Esophagus muscularis mucosa (tissue), 4 donors: ENCODE measurements at regions not wholly inside any gene's neighbourhood (a gene's known extent, or its start where the extent isn't known, plus 50 kb on each side); places are given as distances from the start of the nearest gene placed in this dataset.

Experiments used
- DNase-seq: peaks from one replicate; pipeline ENCODE4 v3.0.0-alpha.2; 2017; ENCODE audit errors: extremely low spot score
- H3K27ac ChIP-seq, 4 donors: fragments of 200-600 bp; sonication (generic); replicated peaks in 1 of 4; 1 replicate in 3 of 4; 2 replicates in 1 of 4; pipeline ENCODE4 v1.5.1; 2016 to 2019; ENCODE audit warnings: mild to moderate bottlenecking in 1 of 4
- H3K27me3 ChIP-seq, 4 donors: fragments of 200-600 bp; sonication (generic); one replicate each; pipeline versions ENCODE4 v1.5.1 to v1.6.0; 2016 to 2019
- H3K36me3 ChIP-seq, 4 donors: fragments of 200-600 bp; sonication (generic); one replicate each; pipeline ENCODE4 v1.5.1; 2016 to 2019
- H3K4me1 ChIP-seq, 4 donors: fragments of 200-600 bp; sonication (generic); one replicate each; pipeline ENCODE4 v1.5.1; 2016 to 2019
- H3K4me3 ChIP-seq, 4 donors: fragments of 200-600 bp; sonication (generic); 1 replicate in 2 of 4; 2 replicates in 2 of 4; pipeline ENCODE4 v1.5.1; 2016 to 2019; ENCODE audit warnings: mild to moderate bottlenecking in 4 of 4, moderate library complexity in 1 of 4
- H3K9me3 ChIP-seq, 4 donors: fragments of 200-600 bp; sonication (generic); 1 replicate in 3 of 4; 2 replicates in 1 of 4; pipeline ENCODE4 v1.5.1; 2016 to 2019
- CTCF ChIP-seq, 3 experiments: fragments of 200-600 bp in 2 of 3; fragments of 450-650 bp in 1 of 3; sonication (generic) in 2 of 3; IDR thresholded peaks; one replicate each; pipeline ENCODE4 v1.5.1; 2017 to 2019; ENCODE audit warnings: antibody characterized with exemption in 3 of 3, mild to moderate bottlenecking in 2 of 3, moderate library complexity in 1 of 3
- EP300 ChIP-seq: sonication (generic); formaldehyde crosslinking; IDR thresholded peaks from one replicate; pipeline ENCODE4 v1.6.1; 2017; ENCODE audit warnings: antibody characterized with exemption
- POLR2A ChIP-seq: fragments of 450-650 bp; IDR thresholded peaks from one replicate; pipeline ENCODE4 v1.6.1; 2017; ENCODE audit warnings: antibody characterized with exemption, moderate library complexity, mild to moderate bottlenecking, low read depth
- POLR2AphosphoS5 ChIP-seq, 2 donors: sonication (generic); formaldehyde crosslinking; IDR thresholded peaks; one replicate each; pipeline ENCODE4 v1.6.1; 2017; ENCODE audit warnings: antibody characterized with exemption in 2 of 2
- WGBS: methylation state at CpG from one replicate; pipeline ENCODE4 v1.1.5; 2018; 5-methylcytosine and 5-hydroxymethylcytosine counted together
- intact Hi-C: fragments of 100-400 bp; cut with DNase I; formaldehyde crosslinking; loops from one replicate; pipeline ENCODE4 v1.15.1; 2023

DNA sequence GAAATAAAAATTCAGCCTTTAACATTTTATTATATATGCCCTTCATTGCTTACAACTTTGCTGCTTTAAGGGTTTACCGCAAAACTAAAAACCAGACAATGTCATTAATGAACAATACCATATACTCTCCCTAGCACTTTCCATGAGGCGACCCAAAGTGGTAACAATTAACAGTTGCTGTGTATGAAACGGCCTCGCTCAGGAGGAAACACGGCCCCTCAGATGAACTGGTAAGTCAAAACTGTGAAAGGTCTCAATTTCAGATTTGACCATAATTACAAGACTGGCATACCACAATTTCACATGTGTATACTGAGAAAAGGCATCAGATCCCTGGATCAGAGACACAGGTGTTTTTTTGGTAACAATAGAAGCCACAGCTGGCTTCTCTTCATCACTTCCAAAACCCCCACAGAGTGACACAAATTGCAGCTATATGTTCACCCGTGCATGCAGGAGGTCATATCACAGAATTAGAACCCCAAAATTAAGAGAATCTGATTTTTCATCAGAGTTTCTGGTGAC is 611.9 kb upstream of the ADAMTS5 start:
- no peak overlapping the region for H3K4me3 ChIP-seq
- intact Hi-C loops: no loop called here
- no peaks in the 10 kb centered on the region for H3K27me3 ChIP-seq
- no peaks in the 10 kb centered on the region for H3K4me1 ChIP-seq
- H3K36me3 ChIP-seq: no peaks in the 10 kb centered on the region
- TF ChIP-seq EP300 (no peak), POLR2A (no peak), POLR2AphosphoS5 (IDR thresholded peaks at IDR 0.05) (no peak), CTCF (IDR thresholded peaks at IDR 0.05) (no peak)
- 96% methylated on average over 6 of the region's 6 CpGs for WGBS
- no peak overlapping the region for H3K27ac ChIP-seq
- no peaks in the 10 kb centered on the region for H3K9me3 ChIP-seq
- DNase-seq: no peak

- 83% methylated on average over 2 of the region's 2 CpGs for WGBS
- intact Hi-C loops: no loop called here
- no peak for DNase-seq
- peaks cover 12 to 26% (median 21%) of the 10 kb centered on the region in 4 donors for H3K4me1 ChIP-seq
- no peak overlapping the region for H3K27ac ChIP-seq
- H3K9me3 ChIP-seq: no peaks in the 10 kb centered on the region
- H3K4me3 ChIP-seq: no peak overlapping the region
- no peak for TF ChIP-seq POLR2AphosphoS5 (IDR thresholded peaks at IDR 0.05)
- TF ChIP-seq POLR2A: no peak
- no peak for TF ChIP-seq EP300
- no peak for TF ChIP-seq CTCF (IDR thresholded peaks at IDR 0.05)
- H3K36me3 ChIP-seq: no peaks in the 10 kb centered on the region
- no peaks in the 10 kb centered on the region for H3K27me3 ChIP-seq
Measured at GRCh38 chr21:27572696-27573095, 605.8 kb upstream of the ADAMTS5 start.

GRCh38 chr21:27571706-27572105 is 604.8 kb upstream of the ADAMTS5 start:
- Histone ChIP-seq H3K9me3 (no peaks in the 10 kb centered on the region), H3K27ac (no peak overlapping the region), H3K4me1 (peaks cover 12 to 26% (median 21%) of the 10 kb centered on the region in 4 donors), H3K36me3 (no peaks in the 10 kb centered on the region), H3K4me3 (no peak overlapping the region), H3K27me3 (no peaks in the 10 kb centered on the region)
- no peak for TF ChIP-seq POLR2A
- TF ChIP-seq CTCF (IDR thresholded peaks at IDR 0.05): no peak
- DNase-seq: no peak
- intact Hi-C loops: no loop called here

DNA sequence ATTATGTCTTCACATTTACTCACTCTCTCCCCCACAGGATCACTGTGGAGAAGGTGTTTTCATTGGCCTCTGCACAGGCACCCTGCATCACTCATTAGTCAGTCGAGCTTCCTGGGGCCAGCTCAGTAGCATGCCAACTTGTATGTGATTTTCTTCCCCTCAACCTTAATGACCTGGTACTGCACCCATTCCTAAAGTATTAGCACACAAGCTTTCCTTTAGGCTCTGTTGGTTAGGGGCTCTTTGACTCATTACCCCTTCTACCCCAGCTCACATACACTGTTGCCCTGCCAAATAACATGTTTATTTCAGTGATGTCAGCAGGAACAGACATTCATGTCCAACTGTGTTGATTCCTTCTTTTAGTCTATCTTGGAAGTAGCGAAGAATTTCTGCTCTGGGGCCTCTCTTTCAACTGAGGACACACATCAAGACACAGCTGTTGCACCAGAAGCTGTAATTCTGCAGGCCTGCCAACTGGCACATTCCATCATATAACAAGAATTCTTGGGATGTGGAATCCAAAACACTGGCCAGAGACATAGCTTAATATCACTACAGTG is 603.5 kb upstream of the ADAMTS5 start:
- Histone ChIP-seq H3K4me3 (no peak overlapping the region), H3K4me1 (peaks cover 12 to 26% (median 22%) of the 10 kb centered on the region in 4 donors), H3K9me3 (no peaks in the 10 kb centered on the region), H3K27me3 (no peaks in the 10 kb centered on the region), H3K36me3 (no peaks in the 10 kb centered on the region), H3K27ac (peak overlapping the region; percentile 62 to 83 (median 74))
- no peak for TF ChIP-seq EP300
- no peak for TF ChIP-seq POLR2A
- TF ChIP-seq CTCF (IDR thresholded peaks at IDR 0.05): no peak
- peak; percentile 23 to 71 for TF ChIP-seq POLR2AphosphoS5 (IDR thresholded peaks at IDR 0.05)
- intact Hi-C loops: no loop called here
- peak; percentile 93 for DNase-seq
- 26% methylated on average over 2 of the region's 2 CpGs for WGBS

DNA sequence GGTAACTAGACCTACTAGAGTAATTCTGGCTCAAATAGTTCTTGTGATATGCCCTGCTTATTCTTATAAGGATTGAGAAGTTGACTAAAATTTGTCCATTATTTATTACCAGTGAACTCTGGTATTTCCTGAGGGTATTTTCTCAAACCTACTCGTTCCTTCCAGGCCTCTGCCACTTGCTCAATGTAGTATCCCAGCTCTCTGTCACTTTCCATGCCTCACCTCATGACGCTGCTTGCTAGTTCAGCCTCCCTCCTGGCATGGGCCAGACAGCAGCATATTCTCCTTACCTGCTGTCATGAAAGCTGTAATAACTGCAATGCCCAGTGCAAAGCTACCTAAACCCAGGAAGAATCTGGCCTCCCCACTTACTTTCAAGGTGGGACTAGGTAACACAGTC is 602.9 kb upstream of the ADAMTS5 start:
- intact Hi-C loops: loop anchor here (5.0 kb wide), 1 partner anchor 718 kb away; no protein-coding TSS in a partner anchor

More for the DNA sequence above, 602.9 kb upstream of the ADAMTS5 start:
- H3K4me1 ChIP-seq: peaks cover 12 to 31% (median 28%) of the 10 kb centered on the region in 4 donors
- no peak for DNase-seq
- H3K36me3 ChIP-seq: no peaks in the 10 kb centered on the region
- no peak for TF ChIP-seq EP300
- TF ChIP-seq CTCF (IDR thresholded peaks at IDR 0.05): no peak
- TF ChIP-seq POLR2A: no peak
- no peak for TF ChIP-seq POLR2AphosphoS5 (IDR thresholded peaks at IDR 0.05)
- H3K27ac ChIP-seq: peak overlapping the region; percentile 62 to 83 (median 74)
- 63% methylated on average over 2 of the region's 2 CpGs for WGBS
- no peak overlapping the region for H3K4me3 ChIP-seq
- H3K9me3 ChIP-seq: no peaks in the 10 kb centered on the region
- no peaks in the 10 kb centered on the region for H3K27me3 ChIP-seq
